AG04449 (cell line): ENCODE measurements at regions not wholly inside any gene's neighbourhood (a gene's known extent, or its start where the extent isn't known, plus 50 kb on each side); places are given as distances from the start of the nearest gene placed in this dataset.

Source experiments
- CTCF ChIA-PET: fragments of 350-600 bp; formaldehyde crosslinking; extraction: SDS; loops from one replicate; lab custom pipeline; 2021; ENCODE audit warnings: antibody characterized with exemption; lab: Yijun Ruan, JAX
- POLR2A ChIA-PET: fragments of 400-600, 350-600 bp; formaldehyde crosslinking; extraction: SDS; loops from one replicate; lab custom pipeline; 2020; ENCODE audit warnings: antibody characterized with exemption, inconsistent platforms; lab: Yijun Ruan, JAX
- DNase-seq: peaks from one replicate; pipeline ENCODE4 v3.0.0-alpha.2; 2010; ENCODE audit warnings: low read depth, low spot score
- H3K4me3 ChIP-seq: 2 replicates; pipeline ENCODE4 v1.5.1; 2011; ENCODE audit warnings: low read depth, mild to moderate bottlenecking, control low read depth, low read length
- TF ChIP-seq, protein P1 (sequence below): IDR thresholded peaks from one replicate; pipeline ENCODE4 v1.5.1; 2011; ENCODE audit warnings: mild to moderate bottlenecking, moderate library complexity, low read length, control low read depth, inconsistent platforms; ENCODE audit not compliant: insufficient read depth; ENCODE audit errors: missing control alignments

- POLR2A ChIA-PET: no interaction called here
- CTCF ChIA-PET: interaction anchor here (1.3 to 2.7 kb wide), 5 partner anchors 11 to 41 kb away, joined by 3 to 43 read pairs (median 8); no protein-coding TSS in a partner anchor
- no peak for DNase-seq
- no peak overlapping the region for H3K4me3 ChIP-seq
- TF ChIP-seq, protein P1, sequence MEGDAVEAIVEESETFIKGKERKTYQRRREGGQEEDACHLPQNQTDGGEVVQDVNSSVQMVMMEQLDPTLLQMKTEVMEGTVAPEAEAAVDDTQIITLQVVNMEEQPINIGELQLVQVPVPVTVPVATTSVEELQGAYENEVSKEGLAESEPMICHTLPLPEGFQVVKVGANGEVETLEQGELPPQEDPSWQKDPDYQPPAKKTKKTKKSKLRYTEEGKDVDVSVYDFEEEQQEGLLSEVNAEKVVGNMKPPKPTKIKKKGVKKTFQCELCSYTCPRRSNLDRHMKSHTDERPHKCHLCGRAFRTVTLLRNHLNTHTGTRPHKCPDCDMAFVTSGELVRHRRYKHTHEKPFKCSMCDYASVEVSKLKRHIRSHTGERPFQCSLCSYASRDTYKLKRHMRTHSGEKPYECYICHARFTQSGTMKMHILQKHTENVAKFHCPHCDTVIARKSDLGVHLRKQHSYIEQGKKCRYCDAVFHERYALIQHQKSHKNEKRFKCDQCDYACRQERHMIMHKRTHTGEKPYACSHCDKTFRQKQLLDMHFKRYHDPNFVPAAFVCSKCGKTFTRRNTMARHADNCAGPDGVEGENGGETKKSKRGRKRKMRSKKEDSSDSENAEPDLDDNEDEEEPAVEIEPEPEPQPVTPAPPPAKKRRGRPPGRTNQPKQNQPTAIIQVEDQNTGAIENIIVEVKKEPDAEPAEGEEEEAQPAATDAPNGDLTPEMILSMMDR: no peak
Observed at GRCh38 chr12:90855534-90855933, 99.4 kb downstream of the CCER1 start.

GRCh38 chr12:90854136-90854689 lies 100.8 kb downstream of the CCER1 start:
- ChIA-PET POLR2A (no interaction called here), CTCF (interaction anchor here (0.6 to 2.7 kb wide), 29 partner anchors 10 to 1311 kb away, joined by 3 to 43 read pairs (median 4); no protein-coding TSS in a partner anchor)
- DNase-seq: peak; percentile 12
- TF ChIP-seq, protein P1: peak; percentile 64
- H3K4me3 ChIP-seq: no peak overlapping the region

DNA sequence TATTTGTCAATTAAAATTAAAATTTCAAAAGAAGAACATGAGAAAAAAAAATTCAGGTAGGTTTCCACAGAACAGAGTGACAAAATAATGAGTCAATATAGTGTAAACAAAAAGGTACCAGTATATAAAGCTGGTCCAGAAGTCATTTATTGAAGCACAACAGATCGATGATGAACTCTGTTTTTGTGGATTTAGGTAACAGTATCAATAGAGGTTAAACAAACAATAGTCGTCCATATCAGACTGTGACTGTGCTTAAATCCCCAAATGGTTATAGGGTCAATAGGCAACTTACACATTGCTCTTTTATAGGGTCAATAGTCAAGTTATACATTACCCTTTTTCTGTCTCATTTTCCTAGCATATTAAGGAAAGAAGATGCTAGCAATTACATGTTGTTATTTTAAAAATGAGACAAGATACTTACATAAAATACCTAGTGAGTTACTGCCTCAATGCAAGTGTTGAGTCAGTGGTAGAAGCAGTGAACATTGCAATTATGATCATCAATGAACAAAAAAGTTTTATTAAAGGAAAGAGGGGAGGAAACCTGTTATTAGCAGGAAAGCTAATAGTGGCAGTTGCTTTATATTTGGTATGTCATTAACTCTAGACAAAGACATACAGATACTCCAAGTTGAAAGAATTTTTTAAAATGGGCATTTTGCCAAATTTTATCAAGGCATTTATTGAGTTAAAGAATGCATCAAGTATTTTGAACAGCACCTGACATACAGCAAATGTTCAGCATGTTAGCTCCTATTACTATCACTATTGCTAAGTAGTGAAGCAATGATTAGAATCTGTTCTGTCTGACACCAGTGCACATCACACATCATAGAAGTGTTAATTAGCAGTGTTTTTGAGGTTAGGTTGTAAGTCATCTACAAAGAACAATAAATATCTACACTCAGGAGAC lies 102.9 kb downstream of the CCER1 start:
- TF ChIP-seq, protein P1: no peak
- ChIA-PET CTCF (interaction anchor here (0.9 to 1.1 kb wide), 2 partner anchors 11 to 1309 kb away, joined by 3 read pairs; no protein-coding TSS in a partner anchor), POLR2A (no interaction called here)
- DNase-seq: no peak
- H3K4me3 ChIP-seq: no peak overlapping the region

DNA sequence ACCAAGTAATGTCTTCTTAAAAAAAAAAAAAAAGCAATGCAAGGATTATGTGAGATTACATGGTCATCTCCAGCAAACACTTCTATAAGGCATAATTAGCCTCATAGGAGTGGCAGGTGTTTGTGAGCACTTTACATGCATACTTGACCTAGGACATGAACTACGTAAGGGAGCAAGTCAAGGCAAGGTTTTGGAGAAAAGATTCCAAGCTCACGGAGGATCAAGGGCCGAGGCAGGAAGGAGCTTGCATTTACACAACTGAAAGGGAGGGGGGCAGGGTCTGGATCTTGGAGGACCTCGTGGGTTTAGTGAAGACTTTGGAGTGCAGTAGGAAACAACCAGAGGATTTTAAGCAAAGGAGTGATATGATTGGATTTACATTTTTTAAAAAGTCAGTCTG lies 112.5 kb downstream of the CCER1 start:
- TF ChIP-seq, protein P1: no peak
- ChIA-PET POLR2A (no interaction called here), CTCF (interaction anchor here (2.5 kb wide), 1 partner anchor 12 kb away, joined by 17 read pairs; no protein-coding TSS in a partner anchor)
- H3K4me3 ChIP-seq: no peak overlapping the region
- DNase-seq: no peak

DNA sequence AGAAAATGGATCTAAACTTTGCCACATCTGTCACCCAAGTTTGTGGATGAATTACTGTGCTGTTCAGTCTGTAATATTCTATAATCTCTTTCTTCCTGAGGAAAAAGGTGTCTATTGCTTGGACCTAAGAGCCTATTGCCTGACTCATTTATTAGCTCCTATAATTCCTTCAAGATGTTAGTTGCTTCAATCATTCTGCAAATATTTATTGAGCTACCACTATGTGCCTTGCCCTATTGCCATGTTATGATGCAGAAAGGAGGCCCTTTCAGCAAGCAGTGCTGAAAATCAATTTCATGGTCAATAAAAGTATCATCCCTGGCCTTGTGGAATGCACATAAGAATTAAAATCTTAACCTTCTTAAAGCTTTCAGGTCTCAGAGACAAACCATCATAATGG lies 113.6 kb downstream of the CCER1 start:
- CTCF ChIA-PET: interaction anchor here (2.5 kb wide), 1 partner anchor 13 kb away, joined by 17 read pairs; no protein-coding TSS in a partner anchor
- DNase-seq: no peak
- TF ChIP-seq, protein P1: no peak
- POLR2A ChIA-PET: no interaction called here
- H3K4me3 ChIP-seq: no peak overlapping the region

GRCh38 chr12:90839346-90839745 lies 115.6 kb downstream of the CCER1 start:
- no peak for DNase-seq
- no peak overlapping the region for H3K4me3 ChIP-seq
- ChIA-PET POLR2A (no interaction called here), CTCF (interaction anchor here (1.0 kb wide), 1 partner anchor 12 kb away, joined by 3 read pairs; no protein-coding TSS in a partner anchor)
- TF ChIP-seq, protein P1: no peak
